ENCODE measurements at regions not wholly inside any gene's neighbourhood (a gene's known extent, or its start where the extent isn't known, plus 50 kb on each side); places are given as distances from the start of the nearest gene placed in this dataset.
"Not testable (repeated sequence)": the region's sequence is repeated elsewhere in the genome, so short reads cannot be mapped to it uniquely, and the experiment has no call there.

- DNase-seq: no peak
These were observed 553.0 kb upstream of the FANCL start for GRCh38 chr2:58794103-58794502.

DNA sequence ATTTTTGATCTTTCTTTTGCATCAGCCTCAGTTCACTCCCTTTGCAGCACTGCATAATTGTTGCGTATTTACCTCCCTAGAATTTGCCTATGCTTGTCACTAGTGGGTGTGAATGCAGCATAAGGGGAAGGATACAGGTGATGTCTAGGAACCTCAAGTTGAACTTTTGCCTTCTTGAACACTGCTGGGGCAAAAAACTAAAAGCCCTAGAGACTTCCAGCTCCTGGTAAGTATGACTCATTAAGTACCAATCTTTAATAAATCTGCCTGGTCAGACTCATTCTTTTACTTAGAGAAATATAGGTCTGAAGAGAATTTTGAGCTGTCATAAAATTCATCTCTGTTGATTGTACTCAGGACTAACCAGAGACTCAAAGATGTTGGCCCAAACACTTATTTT is 547.3 kb upstream of the FANCL start:
- DNase-seq: no peak

GRCh38 chr2:58770846-58771245 is 529.7 kb upstream of the FANCL start:
- DNase-seq: no peak

GRCh38 chr2:58769864-58770234 is 528.7 kb upstream of the FANCL start:
- DNase-seq: no peak

DNA sequence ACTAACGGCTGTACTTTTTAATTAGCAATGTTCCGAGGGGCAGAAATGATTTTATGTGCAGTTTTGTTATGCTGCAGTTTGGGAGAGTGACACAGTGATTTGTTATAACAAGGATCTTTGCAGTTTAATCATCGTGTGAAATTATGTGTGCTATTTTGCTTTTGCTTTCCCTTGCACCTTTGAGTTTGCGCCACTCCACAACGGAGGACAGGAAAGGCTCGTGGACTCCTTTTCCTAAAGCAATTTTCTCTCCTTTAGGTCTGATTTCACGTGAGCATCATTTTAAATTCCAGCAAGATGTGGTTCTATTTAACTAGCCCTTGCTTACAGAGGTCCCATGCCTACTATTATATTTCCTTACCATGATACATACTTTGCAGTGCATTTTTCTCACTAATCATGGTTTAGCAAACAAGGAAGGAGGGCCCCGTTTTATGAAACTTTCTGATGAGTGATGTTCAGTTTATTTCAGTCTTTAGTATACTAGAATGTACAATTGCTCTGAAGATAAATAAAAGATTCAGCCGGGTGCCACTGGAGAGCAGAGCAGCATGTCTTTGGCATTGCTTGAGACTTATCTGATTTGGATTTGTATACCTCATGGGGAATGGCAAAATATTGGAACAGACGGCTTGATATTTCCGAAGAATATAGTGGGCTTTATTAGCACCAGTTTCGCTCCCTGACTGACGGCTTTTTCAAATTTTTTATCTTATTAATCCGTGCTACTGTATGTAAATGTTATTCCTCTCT is 528.2 kb upstream of the FANCL start:
- DNase-seq: no peak

DNA sequence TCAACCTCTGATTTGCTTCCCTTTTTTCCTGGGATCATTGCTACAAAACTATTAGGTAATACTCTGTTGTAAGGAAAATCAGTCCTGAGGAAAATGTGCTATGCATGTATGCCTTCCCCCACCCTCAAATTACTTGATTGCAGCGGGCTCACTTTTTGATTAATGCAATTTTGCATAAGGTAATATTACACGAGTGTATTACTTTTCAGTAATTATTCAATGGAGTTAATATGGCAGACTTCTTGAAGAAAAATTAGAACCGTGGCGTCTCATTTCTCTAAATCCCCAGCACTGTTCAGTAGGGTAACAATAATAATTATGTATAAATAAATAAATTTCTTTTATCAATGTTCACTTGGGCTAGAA is 527.6 kb upstream of the FANCL start:
- no peak for DNase-seq

GRCh38 chr2:58767828-58768714 is 526.9 kb upstream of the FANCL start:
- DNase-seq: no peak

DNA sequence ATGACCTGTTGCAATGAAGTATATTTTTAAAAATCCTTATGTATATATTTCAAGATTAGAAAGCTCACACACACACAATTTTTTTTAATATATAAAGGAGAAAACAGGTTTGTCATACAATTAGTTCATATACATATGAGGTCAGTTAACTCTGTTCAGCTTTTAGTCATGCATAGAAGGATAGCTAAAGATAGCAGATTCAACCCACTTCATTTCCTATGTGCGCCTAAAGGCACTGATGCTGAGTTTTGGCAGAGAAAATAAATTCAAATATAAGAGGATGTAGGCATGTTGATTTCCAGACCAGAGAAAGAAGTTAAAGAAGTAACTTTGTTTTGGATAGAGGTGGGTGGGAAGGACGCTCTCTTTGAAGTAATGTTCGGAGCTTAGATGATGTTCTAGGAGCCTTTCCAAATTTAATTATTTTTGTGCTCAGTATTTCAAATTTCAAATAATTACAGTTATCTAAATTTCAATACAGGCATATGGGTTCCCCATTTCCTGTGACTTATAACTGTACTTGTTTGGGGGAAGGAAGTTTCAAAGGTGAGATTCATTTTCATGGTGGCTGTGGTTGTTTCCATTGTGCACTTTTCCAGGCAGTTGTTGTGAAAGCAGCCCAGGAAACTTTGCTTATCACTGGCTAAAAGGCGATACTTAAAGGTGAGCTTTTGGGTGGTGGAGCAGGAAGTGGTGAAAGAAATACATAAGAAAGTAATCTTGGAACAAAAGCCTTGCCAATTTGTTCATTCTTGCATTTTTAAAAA is 523.4 kb upstream of the FANCL start:
- no peak for DNase-seq

DNA sequence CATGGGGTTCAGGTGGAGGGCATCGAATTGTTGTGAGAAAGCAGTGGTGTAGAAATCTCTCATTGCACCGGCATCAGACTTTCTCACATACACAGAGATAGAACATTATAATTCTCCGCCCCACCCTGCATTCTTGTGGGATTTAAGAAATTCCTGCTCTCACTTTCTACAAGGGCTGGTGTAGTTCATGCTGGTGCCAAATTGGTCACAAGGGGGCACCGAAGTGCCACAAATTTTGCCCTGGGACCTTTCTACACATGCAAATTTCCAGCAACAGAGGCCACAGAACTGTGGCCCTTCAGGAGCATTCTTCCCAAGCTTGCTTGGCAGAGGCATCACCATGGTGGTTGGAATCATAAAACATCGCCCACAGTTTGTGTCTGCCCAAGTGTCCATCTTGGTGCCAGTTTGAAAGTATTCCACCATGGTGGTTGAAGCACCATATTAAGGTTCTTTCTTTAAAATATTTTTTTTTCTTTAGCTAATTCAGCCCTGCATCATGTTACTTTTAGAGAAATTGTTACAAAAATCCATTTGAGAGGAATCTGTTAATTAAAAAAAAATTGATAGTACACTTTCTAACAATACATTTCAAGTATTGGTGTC is 521.2 kb upstream of the FANCL start:
- DNase-seq: peak; percentile 49

GRCh38 chr2:58757971-58758370 is 516.8 kb upstream of the FANCL start:
- DNase-seq: no peak

DNA sequence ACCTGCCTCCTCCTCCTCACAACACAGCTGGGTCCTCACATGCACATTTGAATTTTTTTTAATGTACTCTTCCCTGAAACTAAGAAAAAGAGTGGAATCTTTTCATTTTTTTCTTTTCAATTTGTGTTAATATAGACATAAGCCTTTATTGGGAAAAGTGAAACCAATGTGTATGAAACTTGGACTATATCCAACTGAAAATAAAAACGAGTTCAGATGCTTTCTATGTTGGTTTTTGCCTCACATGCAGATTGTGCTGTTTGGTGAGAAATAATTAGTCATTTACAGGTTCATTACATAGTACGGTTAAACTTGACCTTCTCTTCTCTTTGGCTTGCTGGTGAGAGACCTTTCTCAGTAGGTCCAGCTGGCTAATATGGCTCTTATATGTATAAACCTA is 515.2 kb upstream of the FANCL start:
- DNase-seq: no peak

GRCh38 chr2:58752507-58752906 is 511.4 kb upstream of the FANCL start:
- not testable (repeated sequence) for DNase-seq

DNA sequence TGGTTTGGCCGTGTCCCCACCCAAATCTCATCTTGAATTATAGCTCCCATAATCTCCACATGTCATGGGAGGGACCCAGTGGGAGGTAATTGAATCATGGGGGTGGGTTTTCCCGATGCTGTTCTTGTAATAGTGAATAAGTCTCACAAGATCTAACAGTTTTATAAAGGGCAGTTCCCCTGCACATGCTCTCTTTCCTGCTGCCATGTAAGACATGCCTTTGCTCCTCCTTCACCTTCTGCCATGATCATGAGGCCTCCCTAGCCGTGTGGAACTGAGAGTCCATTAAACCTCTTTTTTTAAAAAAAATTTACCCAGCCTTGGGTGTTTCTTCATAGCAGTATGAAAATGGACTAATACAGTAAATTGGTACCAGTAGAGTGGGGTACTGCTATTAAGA is 510.6 kb upstream of the FANCL start:
- not testable (repeated sequence) for DNase-seq

DNA sequence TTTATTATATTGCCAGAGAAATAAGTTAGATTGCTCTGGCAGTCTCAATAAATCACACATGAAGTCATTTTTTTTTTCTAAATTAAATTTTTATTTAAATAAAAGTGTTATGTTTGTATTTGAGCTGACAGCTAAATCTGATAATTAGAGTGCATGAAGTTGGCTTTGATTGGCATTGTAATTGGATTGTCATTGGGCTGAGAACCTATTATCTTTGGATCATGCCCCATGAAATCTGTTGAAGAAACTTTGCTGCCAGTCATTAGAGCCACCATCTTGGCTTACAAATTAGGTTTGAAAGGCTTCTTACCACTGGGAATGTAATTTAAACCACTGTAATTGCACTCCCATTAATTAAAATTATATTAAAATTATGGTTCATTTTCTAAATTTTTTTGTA is 507.9 kb upstream of the FANCL start:
- DNase-seq: no peak

DNA sequence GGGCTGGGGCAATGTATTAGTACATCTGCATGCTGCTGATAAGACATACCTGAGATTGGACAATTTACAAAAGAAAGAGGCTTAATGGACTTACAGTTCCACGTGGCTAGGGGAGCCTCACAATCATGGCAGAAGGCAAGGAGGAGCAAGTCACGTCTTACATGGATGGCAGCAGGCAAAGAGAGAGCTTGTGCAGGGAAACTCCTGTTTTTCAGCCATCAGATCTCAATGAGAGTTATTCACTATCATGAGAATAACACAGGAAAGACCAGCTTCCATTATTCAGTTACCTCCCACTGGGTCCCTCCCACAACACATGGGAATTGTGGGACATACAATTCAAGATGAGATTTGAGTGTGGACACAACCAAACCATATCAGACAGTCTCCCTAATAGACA is 504.2 kb upstream of the FANCL start:
- not testable (repeated sequence) for DNase-seq

GRCh38 chr2:58740426-58740825 is 499.3 kb upstream of the FANCL start:
- DNase-seq: no peak

DNA sequence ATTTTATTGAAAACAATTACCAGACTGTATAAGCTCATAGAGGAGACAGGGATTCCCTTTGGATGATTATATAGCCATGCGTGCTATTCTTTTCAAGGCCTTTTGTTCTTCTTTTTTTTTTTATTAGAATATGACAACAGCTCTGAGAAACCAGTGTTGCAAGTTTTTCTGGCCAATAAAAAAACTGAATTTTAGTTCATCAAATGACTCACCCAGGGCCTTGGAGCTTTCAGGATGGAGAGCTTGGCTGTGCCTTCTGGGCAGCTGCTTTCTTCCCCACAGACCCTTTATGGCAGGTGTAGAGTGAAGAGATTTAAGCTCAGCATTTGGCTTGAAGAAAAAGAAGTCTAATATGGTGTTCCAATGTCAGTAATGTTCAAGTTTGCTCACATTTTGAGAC is 497.9 kb upstream of the FANCL start:
- no peak for DNase-seq

- DNase-seq: no peak
These were observed 493.2 kb upstream of the FANCL start for GRCh38 chr2:58734365-58734764.

- DNase-seq: no peak
These were observed 491.9 kb upstream of the FANCL start for GRCh38 chr2:58732999-58733398.

- no peak for DNase-seq
These were observed 490.4 kb upstream of the FANCL start for GRCh38 chr2:58731488-58731869.

DNA sequence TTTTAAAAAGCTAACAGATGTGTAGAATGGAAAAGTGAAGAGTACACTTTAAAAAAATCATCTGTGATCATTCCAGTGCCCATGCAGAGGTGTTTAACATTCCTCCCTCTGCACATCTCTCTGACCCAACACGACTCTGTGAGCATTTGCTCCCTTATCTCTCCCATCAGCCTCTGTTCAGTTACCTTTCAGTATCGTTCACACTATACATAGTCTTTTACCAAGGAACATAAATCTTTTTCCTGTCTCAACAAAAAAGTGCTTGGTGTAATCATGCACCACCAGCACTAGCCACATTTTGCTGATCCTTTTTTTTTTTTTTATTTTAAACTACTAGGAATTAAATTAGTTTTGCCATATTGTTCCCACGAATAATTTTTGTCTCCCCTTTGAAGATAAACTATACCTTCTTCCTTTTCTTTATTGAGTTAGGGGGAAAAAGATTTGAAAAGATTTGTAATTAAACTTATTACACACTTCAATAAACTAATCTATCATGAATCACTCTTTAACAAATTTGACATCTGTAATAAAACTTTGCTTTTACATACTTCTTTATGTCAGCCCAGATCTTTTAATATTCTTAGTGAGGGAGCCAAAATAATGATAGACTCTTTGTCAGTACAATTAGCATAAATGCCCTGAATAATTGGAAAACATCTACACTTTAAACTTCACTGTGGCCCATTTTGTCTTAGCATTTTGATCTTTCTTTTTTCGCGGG is 489.8 kb upstream of the FANCL start:
- DNase-seq: no peak

GRCh38 chr2:58727981-58728656 is 487.0 kb upstream of the FANCL start:
- DNase-seq: no peak
